HL-60 (cell line): ENCODE measurements at regions not wholly inside any gene's neighbourhood (a gene's known extent, or its start where the extent isn't known, plus 50 kb on each side); places are given as distances from the start of the nearest gene placed in this dataset.

Source experiments
- POLR2AphosphoS5 ChIP-seq: IDR thresholded peaks from 2 replicates; pipeline ENCODE4 v1.6.1; 2012; ENCODE audit warnings: low read depth
- TF ChIP-seq, protein P1 (sequence below): IDR thresholded peaks from one replicate; pipeline ENCODE4 v1.5.1; 2011; ENCODE audit warnings: low read length, control low read depth, inconsistent platforms; ENCODE audit not compliant: insufficient read depth

DNA sequence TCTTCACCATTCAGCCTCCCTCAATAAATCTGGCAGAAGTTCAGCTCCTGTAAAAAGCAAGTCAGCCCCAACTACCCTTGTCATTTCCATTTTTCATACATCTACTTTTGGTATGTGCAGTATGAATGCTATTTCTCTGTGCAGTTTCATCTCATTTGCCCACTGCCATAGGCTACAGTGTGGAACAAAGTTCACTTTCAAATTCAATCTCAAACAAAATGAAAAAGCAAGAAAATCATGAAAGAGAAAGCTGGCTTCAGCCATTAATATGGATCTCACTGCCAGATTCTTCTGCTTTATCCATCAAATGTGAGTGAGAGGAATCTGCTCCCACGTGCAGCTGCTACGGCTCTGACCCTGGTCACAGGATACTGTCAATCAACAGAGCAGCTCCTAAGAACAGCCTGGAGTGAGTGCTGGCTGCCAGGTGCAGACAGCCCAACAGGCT lies 494.2 kb downstream of the ZNF608 start:
- TF ChIP-seq, protein P1, sequence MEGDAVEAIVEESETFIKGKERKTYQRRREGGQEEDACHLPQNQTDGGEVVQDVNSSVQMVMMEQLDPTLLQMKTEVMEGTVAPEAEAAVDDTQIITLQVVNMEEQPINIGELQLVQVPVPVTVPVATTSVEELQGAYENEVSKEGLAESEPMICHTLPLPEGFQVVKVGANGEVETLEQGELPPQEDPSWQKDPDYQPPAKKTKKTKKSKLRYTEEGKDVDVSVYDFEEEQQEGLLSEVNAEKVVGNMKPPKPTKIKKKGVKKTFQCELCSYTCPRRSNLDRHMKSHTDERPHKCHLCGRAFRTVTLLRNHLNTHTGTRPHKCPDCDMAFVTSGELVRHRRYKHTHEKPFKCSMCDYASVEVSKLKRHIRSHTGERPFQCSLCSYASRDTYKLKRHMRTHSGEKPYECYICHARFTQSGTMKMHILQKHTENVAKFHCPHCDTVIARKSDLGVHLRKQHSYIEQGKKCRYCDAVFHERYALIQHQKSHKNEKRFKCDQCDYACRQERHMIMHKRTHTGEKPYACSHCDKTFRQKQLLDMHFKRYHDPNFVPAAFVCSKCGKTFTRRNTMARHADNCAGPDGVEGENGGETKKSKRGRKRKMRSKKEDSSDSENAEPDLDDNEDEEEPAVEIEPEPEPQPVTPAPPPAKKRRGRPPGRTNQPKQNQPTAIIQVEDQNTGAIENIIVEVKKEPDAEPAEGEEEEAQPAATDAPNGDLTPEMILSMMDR = no peak
- no peak for TF ChIP-seq POLR2AphosphoS5
